Osteocyte (in vitro differentiated cells): ENCODE measurements at regions not wholly inside any gene's neighbourhood (a gene's known extent, or its start where the extent isn't known, plus 50 kb on each side); places are given as distances from the start of the nearest gene placed in this dataset.

Source experiments
- DNase-seq: peaks from one replicate; pipeline ENCODE4 v3.0.0; 2021; ENCODE audit warnings: mixed read lengths; ENCODE audit not compliant: unreplicated experiment; ENCODE audit errors: extremely low spot score
- H3K27ac Mint-ChIP-seq: one replicate; pipeline ENCODE4 v1.8.0; 2021; ENCODE audit warnings: mild to moderate bottlenecking, mixed read lengths; ENCODE audit not compliant: unreplicated experiment
- H3K27me3 Mint-ChIP-seq: one replicate; pipeline ENCODE4 v1.8.0; 2021; ENCODE audit warnings: mixed read lengths; ENCODE audit not compliant: unreplicated experiment
- H3K36me3 Mint-ChIP-seq: one replicate; pipeline ENCODE4 v1.8.0; 2021; ENCODE audit warnings: mixed read lengths; ENCODE audit not compliant: unreplicated experiment
- H3K4me1 Mint-ChIP-seq: one replicate; pipeline ENCODE4 v1.8.0; 2021; ENCODE audit warnings: mixed read lengths; ENCODE audit not compliant: unreplicated experiment
- H3K4me3 Mint-ChIP-seq: one replicate; pipeline ENCODE4 v1.8.0; 2021; ENCODE audit warnings: mild to moderate bottlenecking, moderate library complexity, mixed read lengths; ENCODE audit not compliant: unreplicated experiment
- H3K9me3 Mint-ChIP-seq: one replicate; pipeline ENCODE4 v1.8.0; 2021; ENCODE audit warnings: mixed read lengths; ENCODE audit not compliant: unreplicated experiment
- TF ChIP-seq, protein P1 (sequence below): fragments of 200-600 bp; sonication (generic); IDR thresholded peaks from 2 replicates; pipeline ENCODE4 v1.5.0; 2021; ENCODE audit warnings: antibody characterized with exemption, mild to moderate bottlenecking, moderate library complexity

GRCh38 chr10:28220811-28221210, 82.1 kb downstream of the MPP7 start:
- DNase-seq: no peak
- peaks cover 12% of the 10 kb centered on the region for H3K36me3 Mint-ChIP-seq
- peak overlapping the region; percentile 70 for H3K27ac Mint-ChIP-seq
- H3K4me3 Mint-ChIP-seq: no peak overlapping the region
- peaks cover 5% of the 10 kb centered on the region for H3K9me3 Mint-ChIP-seq
- H3K27me3 Mint-ChIP-seq: no peaks in the 10 kb centered on the region
- TF ChIP-seq, protein P1, sequence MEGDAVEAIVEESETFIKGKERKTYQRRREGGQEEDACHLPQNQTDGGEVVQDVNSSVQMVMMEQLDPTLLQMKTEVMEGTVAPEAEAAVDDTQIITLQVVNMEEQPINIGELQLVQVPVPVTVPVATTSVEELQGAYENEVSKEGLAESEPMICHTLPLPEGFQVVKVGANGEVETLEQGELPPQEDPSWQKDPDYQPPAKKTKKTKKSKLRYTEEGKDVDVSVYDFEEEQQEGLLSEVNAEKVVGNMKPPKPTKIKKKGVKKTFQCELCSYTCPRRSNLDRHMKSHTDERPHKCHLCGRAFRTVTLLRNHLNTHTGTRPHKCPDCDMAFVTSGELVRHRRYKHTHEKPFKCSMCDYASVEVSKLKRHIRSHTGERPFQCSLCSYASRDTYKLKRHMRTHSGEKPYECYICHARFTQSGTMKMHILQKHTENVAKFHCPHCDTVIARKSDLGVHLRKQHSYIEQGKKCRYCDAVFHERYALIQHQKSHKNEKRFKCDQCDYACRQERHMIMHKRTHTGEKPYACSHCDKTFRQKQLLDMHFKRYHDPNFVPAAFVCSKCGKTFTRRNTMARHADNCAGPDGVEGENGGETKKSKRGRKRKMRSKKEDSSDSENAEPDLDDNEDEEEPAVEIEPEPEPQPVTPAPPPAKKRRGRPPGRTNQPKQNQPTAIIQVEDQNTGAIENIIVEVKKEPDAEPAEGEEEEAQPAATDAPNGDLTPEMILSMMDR: no peak
- H3K4me1 Mint-ChIP-seq: peaks cover 66% of the 10 kb centered on the region

GRCh38 chr10:28219251-28219650, 83.6 kb downstream of the MPP7 start:
- no peak for DNase-seq
- H3K4me1 Mint-ChIP-seq: peaks cover 80% of the 10 kb centered on the region
- TF ChIP-seq, protein P1: no peak
- H3K4me3 Mint-ChIP-seq: peak overlapping the region; percentile 20
- H3K9me3 Mint-ChIP-seq: no peaks in the 10 kb centered on the region
- no peaks in the 10 kb centered on the region for H3K27me3 Mint-ChIP-seq
- H3K27ac Mint-ChIP-seq: peak overlapping the region; percentile 91
- peaks cover 5% of the 10 kb centered on the region for H3K36me3 Mint-ChIP-seq

DNA sequence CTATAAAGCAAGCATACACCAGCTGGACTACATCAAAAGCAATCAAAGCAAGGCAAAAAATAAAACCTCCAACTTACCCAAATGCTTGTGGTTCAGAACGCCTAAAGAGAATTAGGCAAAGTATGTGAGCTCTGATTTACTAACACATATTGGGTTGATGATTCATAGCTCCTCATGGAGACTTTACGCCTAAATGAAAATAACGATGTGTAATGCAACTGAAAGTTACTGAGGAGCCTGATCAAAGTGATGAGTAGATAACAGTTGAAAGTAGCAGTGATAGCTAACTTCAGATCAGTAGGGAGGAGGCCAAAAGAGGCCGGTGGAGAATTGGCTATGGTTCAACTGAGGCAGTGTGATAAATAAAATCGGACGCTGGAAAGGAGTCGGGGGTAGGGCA, 85.0 kb downstream of the MPP7 start:
- no peak for DNase-seq
- peak overlapping the region; percentile 40 for H3K4me3 Mint-ChIP-seq
- H3K27ac Mint-ChIP-seq: peak overlapping the region; percentile 91
- TF ChIP-seq, protein P1: no peak
- H3K36me3 Mint-ChIP-seq: peaks cover 8% of the 10 kb centered on the region
- peaks cover 90% of the 10 kb centered on the region for H3K4me1 Mint-ChIP-seq
- H3K27me3 Mint-ChIP-seq: no peaks in the 10 kb centered on the region
- no peaks in the 10 kb centered on the region for H3K9me3 Mint-ChIP-seq

GRCh38 chr10:28215930-28216329, 86.9 kb downstream of the MPP7 start:
- TF ChIP-seq, protein P1: no peak
- Mint-ChIP-seq H3K4me3 (peak overlapping the region; percentile 34), H3K4me1 (peaks cover 88% of the 10 kb centered on the region), H3K27ac (peak overlapping the region; percentile 91), H3K27me3 (no peaks in the 10 kb centered on the region), H3K36me3 (peaks cover 17% of the 10 kb centered on the region), H3K9me3 (no peaks in the 10 kb centered on the region)
- no peak for DNase-seq

DNA sequence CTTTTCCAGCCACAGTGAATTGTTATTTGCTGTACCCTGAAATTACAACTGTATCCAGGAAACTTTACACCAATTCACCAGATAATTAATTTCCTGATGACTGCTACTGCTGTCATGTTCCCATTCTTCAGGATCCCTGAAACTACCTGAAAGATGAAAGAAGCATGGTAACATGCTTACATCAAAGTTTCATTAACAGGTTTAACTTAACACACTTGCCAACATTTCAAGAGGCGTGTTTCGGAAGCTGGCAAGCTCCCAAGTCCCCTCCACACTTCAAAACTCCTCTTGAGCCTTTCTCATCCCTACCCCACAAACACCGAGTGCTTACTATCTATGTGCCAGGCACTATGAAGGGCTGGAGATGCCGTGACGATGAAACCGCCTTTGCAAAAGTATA, 88.6 kb downstream of the MPP7 start:
- TF ChIP-seq, protein P1: no peak
- Mint-ChIP-seq H3K36me3 (peaks cover 20% of the 10 kb centered on the region), H3K4me3 (no peak overlapping the region), H3K9me3 (no peaks in the 10 kb centered on the region), H3K27me3 (no peaks in the 10 kb centered on the region), H3K27ac (peak overlapping the region; percentile 72), H3K4me1 (peaks cover 77% of the 10 kb centered on the region)
- DNase-seq: no peak
